ENCODE measurements at regions not wholly inside any gene's neighbourhood (a gene's known extent, or its start where the extent isn't known, plus 50 kb on each side); places are given as distances from the start of the nearest gene placed in this dataset.

DNA sequence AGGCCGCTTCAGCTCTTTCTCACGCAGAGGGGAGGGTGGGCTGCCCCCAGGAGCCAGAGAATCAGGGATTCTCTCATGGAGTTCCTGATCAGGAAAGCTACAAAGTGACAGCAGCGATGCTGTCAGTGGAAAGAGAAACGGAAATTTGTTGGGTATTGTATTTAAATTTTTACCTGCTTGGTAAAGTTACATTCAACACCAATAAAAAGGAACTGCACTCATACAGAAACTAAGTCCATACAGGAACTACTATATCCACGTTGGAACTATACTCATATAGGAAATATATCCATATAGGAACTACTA lies 325.5 kb upstream of the IRX4 start:
- Mint-ChIP-seq H3K27me3 (peaks cover 15% of the 10 kb centered on the region), H3K4me3 (no peak overlapping the region), H3K27ac (no peak overlapping the region), H3K36me3 (no peaks in the 10 kb centered on the region), H3K4me1 (no peaks in the 10 kb centered on the region), H3K9me3 (no peaks in the 10 kb centered on the region)
- no peak for DNase-seq

GRCh38 chr5:2207416-2208238 lies 324.9 kb upstream of the IRX4 start:
- peak; percentile 4 for DNase-seq
- no peaks in the 10 kb centered on the region for H3K36me3 Mint-ChIP-seq
- no peaks in the 10 kb centered on the region for H3K9me3 Mint-ChIP-seq
- no peak overlapping the region for H3K4me3 Mint-ChIP-seq
- no peaks in the 10 kb centered on the region for H3K4me1 Mint-ChIP-seq
- H3K27me3 Mint-ChIP-seq: peaks cover 15% of the 10 kb centered on the region
- H3K27ac Mint-ChIP-seq: no peak overlapping the region

- no peaks in the 10 kb centered on the region for H3K4me1 Mint-ChIP-seq
- H3K36me3 Mint-ChIP-seq: no peaks in the 10 kb centered on the region
- peaks cover 15% of the 10 kb centered on the region for H3K27me3 Mint-ChIP-seq
- no peaks in the 10 kb centered on the region for H3K9me3 Mint-ChIP-seq
- no peak for DNase-seq
- no peak overlapping the region for H3K4me3 Mint-ChIP-seq
- H3K27ac Mint-ChIP-seq: no peak overlapping the region
Measured at GRCh38 chr5:2207109-2207399, 324.3 kb upstream of the IRX4 start.

- no peaks in the 10 kb centered on the region for H3K36me3 Mint-ChIP-seq
- no peaks in the 10 kb centered on the region for H3K9me3 Mint-ChIP-seq
- H3K27ac Mint-ChIP-seq: no peak overlapping the region
- H3K27me3 Mint-ChIP-seq: peaks cover 15% of the 10 kb centered on the region
- no peak for DNase-seq
- no peaks in the 10 kb centered on the region for H3K4me1 Mint-ChIP-seq
- H3K4me3 Mint-ChIP-seq: no peak overlapping the region
Measured at GRCh38 chr5:2206293-2207108, 323.8 kb upstream of the IRX4 start.

DNA sequence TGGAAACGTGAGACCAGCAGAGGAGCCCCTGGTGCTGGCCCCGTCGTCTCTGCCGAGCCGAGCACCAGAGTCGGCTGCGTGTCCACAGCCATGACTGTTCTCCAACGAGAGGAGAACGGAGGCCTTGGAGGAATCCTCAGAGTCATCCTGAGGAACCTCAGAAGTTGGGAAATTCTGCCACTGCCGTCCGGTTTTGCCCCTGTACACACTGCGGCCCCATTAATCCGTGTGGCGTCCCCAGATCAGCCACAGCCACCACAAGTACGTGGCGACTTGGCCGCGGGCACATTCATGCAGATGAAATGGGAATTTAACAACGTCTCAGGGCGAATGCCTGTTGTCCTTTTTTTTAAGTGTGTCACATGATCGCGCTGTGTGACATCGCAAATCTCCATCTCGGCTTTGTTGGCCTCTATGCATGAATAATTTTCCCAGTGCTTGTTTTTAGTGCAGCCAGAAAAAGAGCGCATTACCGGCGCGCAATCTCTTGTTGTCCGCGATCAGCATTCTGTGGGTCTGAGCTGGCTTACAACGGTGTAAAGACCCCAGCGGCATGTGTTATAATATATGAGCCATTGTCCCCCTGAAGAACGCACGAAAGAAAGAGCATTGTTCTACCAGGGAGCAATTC lies 323.0 kb upstream of the IRX4 start:
- H3K4me1 Mint-ChIP-seq: no peaks in the 10 kb centered on the region
- H3K27ac Mint-ChIP-seq: no peak overlapping the region
- peaks cover 15% of the 10 kb centered on the region for H3K27me3 Mint-ChIP-seq
- H3K4me3 Mint-ChIP-seq: no peak overlapping the region
- no peak for DNase-seq
- no peaks in the 10 kb centered on the region for H3K9me3 Mint-ChIP-seq
- H3K36me3 Mint-ChIP-seq: no peaks in the 10 kb centered on the region

DNA sequence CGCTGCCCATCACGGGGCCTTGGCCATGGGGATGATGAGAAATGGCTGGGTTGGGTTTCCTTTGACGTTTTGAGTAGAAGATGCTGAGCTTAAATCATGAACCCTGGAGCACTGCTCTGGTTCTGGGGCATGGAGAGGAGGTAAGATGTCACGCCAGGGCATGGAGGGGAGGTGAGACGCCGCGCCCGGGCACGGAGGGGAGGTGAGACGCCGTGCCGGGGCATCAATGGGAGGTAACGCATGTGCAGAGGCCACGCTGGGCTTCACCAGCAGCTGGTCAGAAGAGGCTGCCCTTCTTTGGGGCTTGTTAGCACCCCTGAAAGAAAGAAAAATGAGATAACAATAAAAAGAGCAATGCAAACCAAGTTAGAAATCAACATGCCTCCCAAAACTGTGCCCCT lies 322.5 kb upstream of the IRX4 start:
- no peaks in the 10 kb centered on the region for H3K4me1 Mint-ChIP-seq
- no peaks in the 10 kb centered on the region for H3K9me3 Mint-ChIP-seq
- peaks cover 15% of the 10 kb centered on the region for H3K27me3 Mint-ChIP-seq
- H3K36me3 Mint-ChIP-seq: no peaks in the 10 kb centered on the region
- H3K4me3 Mint-ChIP-seq: no peak overlapping the region
- no peak overlapping the region for H3K27ac Mint-ChIP-seq
- DNase-seq: no peak

- no peak for DNase-seq
- H3K9me3 Mint-ChIP-seq: no peaks in the 10 kb centered on the region
- peaks cover 15% of the 10 kb centered on the region for H3K27me3 Mint-ChIP-seq
- H3K36me3 Mint-ChIP-seq: no peaks in the 10 kb centered on the region
- no peak overlapping the region for H3K27ac Mint-ChIP-seq
- H3K4me3 Mint-ChIP-seq: no peak overlapping the region
- H3K4me1 Mint-ChIP-seq: no peaks in the 10 kb centered on the region
Measured at GRCh38 chr5:2204366-2205184, 321.9 kb upstream of the IRX4 start.

DNA sequence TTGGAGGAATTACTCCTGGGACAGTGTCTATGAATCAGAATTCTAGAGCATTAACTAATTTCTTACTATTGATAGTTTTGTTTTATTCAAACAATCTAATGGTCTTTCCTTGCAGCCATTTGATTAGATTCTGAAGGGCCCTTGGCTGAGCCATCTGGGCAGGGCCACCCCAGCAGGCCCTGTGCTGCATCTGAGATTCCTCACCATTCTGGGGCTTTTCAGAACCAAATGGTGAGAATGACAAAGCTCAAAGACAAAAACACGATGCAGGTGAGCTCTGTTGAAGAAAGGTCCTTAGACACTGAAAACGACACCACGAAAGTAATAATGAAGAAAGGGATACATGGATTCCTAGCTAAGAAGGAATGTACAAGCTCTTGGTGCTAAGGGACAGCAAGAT lies 321.0 kb upstream of the IRX4 start:
- Mint-ChIP-seq H3K4me3 (no peak overlapping the region), H3K36me3 (no peaks in the 10 kb centered on the region), H3K27ac (no peak overlapping the region), H3K27me3 (peaks cover 15% of the 10 kb centered on the region), H3K4me1 (no peaks in the 10 kb centered on the region), H3K9me3 (no peaks in the 10 kb centered on the region)
- no peak for DNase-seq

- DNase-seq: no peak
- no peaks in the 10 kb centered on the region for H3K9me3 Mint-ChIP-seq
- H3K4me3 Mint-ChIP-seq: no peak overlapping the region
- no peaks in the 10 kb centered on the region for H3K36me3 Mint-ChIP-seq
- H3K27me3 Mint-ChIP-seq: peaks cover 13% of the 10 kb centered on the region
- H3K27ac Mint-ChIP-seq: no peak overlapping the region
- H3K4me1 Mint-ChIP-seq: no peaks in the 10 kb centered on the region
Measured at GRCh38 chr5:2201832-2202231, 319.1 kb upstream of the IRX4 start.

GRCh38 chr5:2201421-2201820 lies 318.7 kb upstream of the IRX4 start:
- no peaks in the 10 kb centered on the region for H3K36me3 Mint-ChIP-seq
- peaks cover 13% of the 10 kb centered on the region for H3K27me3 Mint-ChIP-seq
- no peaks in the 10 kb centered on the region for H3K9me3 Mint-ChIP-seq
- H3K4me3 Mint-ChIP-seq: no peak overlapping the region
- no peak for DNase-seq
- H3K27ac Mint-ChIP-seq: no peak overlapping the region
- H3K4me1 Mint-ChIP-seq: no peaks in the 10 kb centered on the region

- H3K27ac Mint-ChIP-seq: no peak overlapping the region
- H3K9me3 Mint-ChIP-seq: no peaks in the 10 kb centered on the region
- H3K36me3 Mint-ChIP-seq: no peaks in the 10 kb centered on the region
- no peak overlapping the region for H3K4me3 Mint-ChIP-seq
- no peak for DNase-seq
- H3K4me1 Mint-ChIP-seq: no peaks in the 10 kb centered on the region
- peaks cover 13% of the 10 kb centered on the region for H3K27me3 Mint-ChIP-seq
Measured at GRCh38 chr5:2201011-2201410, 318.3 kb upstream of the IRX4 start.

DNA sequence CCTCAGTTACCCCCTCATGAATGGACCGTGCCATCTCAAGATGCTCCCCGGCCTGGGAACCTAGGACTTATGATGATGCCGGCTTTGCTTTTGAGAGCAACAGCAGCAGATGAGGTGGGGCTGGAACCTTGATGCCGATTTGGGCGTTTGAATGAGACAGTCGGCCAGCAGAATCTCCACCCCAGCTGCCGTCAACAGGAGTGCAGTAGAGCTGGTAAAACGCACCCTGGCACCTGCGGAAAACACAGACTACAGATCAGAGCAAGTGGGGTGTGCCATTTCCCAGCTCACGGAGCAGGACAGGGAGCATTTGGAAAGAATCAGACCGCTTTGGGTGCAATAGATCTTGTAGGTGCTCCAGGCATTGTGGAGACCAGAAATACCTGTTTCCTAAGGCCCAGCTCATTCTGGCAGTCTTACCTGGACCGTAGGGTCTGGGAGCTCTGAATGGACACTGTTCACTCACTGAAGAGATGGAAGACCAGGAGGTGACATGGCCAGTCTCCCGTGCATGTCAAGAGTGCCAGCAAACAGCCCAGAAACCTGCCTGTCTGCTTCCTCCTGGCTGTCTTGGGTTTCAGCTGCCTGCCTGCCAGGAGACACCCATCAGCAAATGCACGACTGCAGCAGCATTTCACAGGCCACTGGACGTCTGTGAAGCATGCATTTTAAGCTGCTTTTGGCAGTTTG lies 317.7 kb upstream of the IRX4 start:
- no peaks in the 10 kb centered on the region for H3K36me3 Mint-ChIP-seq
- H3K27ac Mint-ChIP-seq: no peak overlapping the region
- no peak overlapping the region for H3K4me3 Mint-ChIP-seq
- peaks cover 13% of the 10 kb centered on the region for H3K27me3 Mint-ChIP-seq
- H3K4me1 Mint-ChIP-seq: no peaks in the 10 kb centered on the region
- H3K9me3 Mint-ChIP-seq: no peaks in the 10 kb centered on the region
- no peak for DNase-seq

- H3K27ac Mint-ChIP-seq: no peak overlapping the region
- DNase-seq: no peak
- H3K36me3 Mint-ChIP-seq: no peaks in the 10 kb centered on the region
- peaks cover 3% of the 10 kb centered on the region for H3K9me3 Mint-ChIP-seq
- no peak overlapping the region for H3K4me3 Mint-ChIP-seq
- H3K27me3 Mint-ChIP-seq: peaks cover 13% of the 10 kb centered on the region
- H3K4me1 Mint-ChIP-seq: no peaks in the 10 kb centered on the region
Measured at GRCh38 chr5:2199697-2200096, 317.0 kb upstream of the IRX4 start.

DNA sequence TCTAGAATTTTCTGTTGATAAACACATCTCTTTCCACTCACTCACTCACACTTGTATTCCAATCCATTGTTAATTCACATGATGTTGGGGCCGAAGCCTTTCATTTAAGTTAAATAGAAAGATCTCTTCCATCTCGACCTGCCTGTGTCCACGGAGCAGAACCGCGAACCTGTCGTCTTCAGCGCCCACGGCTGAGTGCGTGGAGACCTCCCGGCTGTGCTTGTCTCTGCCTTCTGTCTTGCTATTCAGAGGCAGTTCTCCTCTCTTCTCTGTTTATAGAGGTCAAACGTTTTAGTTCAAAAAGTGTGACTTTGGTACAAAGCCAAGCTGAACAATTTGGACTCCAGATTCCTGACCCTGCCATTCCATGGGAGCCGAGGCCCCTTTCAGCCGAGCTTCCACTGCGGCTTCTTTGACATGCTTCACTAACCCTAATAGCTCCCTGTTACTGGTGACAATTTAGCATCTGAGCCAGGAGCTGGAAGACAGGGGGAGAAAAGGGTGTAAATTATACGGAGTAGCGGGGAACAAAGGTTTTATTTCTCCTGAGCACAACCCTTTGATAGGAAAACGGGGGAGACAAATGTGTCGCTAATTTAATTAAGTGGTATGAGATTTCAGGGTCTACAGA lies 314.4 kb upstream of the IRX4 start:
- H3K9me3 Mint-ChIP-seq: peaks cover 3% of the 10 kb centered on the region
- H3K27ac Mint-ChIP-seq: no peak overlapping the region
- H3K27me3 Mint-ChIP-seq: peaks cover 16% of the 10 kb centered on the region
- no peaks in the 10 kb centered on the region for H3K36me3 Mint-ChIP-seq
- H3K4me3 Mint-ChIP-seq: no peak overlapping the region
- no peak for DNase-seq
- no peaks in the 10 kb centered on the region for H3K4me1 Mint-ChIP-seq

Data from activated naive CD8-positive, alpha-beta T cell treated with anti-CD3 and anti-CD28 coated beads for 36 hours (primary cell).